Endothelial cell of umbilical vein (primary cell): ENCODE measurements at regions not wholly inside any gene's neighbourhood (a gene's known extent, or its start where the extent isn't known, plus 50 kb on each side); places are given as distances from the start of the nearest gene placed in this dataset.

Experiments
- EZH2 ChIP-seq: IDR thresholded peaks from 2 replicates; pipeline ENCODE4 v1.6.1; 2012; ENCODE audit warnings: borderline replicate concordance, low read depth, mild to moderate bottlenecking, moderate library complexity, low read length, inconsistent platforms; ENCODE audit not compliant: severe bottlenecking
- FOS ChIP-seq: IDR thresholded peaks from 2 replicates; pipeline ENCODE4 v1.6.1; 2011; ENCODE audit warnings: mild to moderate bottlenecking, low read length, moderate library complexity, borderline replicate concordance; ENCODE audit not compliant: insufficient read depth
- GATA2 ChIP-seq: IDR thresholded peaks from 2 replicates; pipeline ENCODE4 v1.7.0; 2011; ENCODE audit warnings: low read depth, mild to moderate bottlenecking, moderate library complexity, mixed read lengths, low read length; ENCODE audit not compliant: insufficient read length, insufficient read depth
- JUN ChIP-seq: IDR thresholded peaks from 2 replicates; pipeline ENCODE4 v1.6.1; 2011; ENCODE audit warnings: borderline replicate concordance, low read depth; ENCODE audit not compliant: insufficient read length, insufficient read depth
- MYC ChIP-seq: IDR thresholded peaks from one replicate; pipeline ENCODE4 v1.6.1; 2011; ENCODE audit warnings: mild to moderate bottlenecking, low read depth, low read length
- POLR2A ChIP-seq: IDR thresholded peaks from 2 replicates; pipeline ENCODE4 v1.6.1; 2012; ENCODE audit warnings: low read depth, mild to moderate bottlenecking, control low read depth, low read length
- POLR2AphosphoS5 ChIP-seq: IDR thresholded peaks from 2 replicates; pipeline ENCODE4 v1.6.1; 2012; ENCODE audit warnings: low read depth, mild to moderate bottlenecking, control low read depth, low read length, moderate library complexity; ENCODE audit not compliant: insufficient read depth
- TF ChIP-seq, protein P1 (sequence below): IDR thresholded peaks from 2 replicates; pipeline ENCODE4 v1.6.1; 2011; ENCODE audit not compliant: insufficient read depth, insufficient read length
- TF ChIP-seq, protein P2 (sequence below), 2 donors: IDR thresholded peaks; 1 replicate in 1 of 2; 2 replicates in 1 of 2; pipeline ENCODE4 v1.5.1; 2011; ENCODE audit warnings: low read length in 2 of 2, mild to moderate bottlenecking in 2 of 2, moderate library complexity in 2 of 2, control low read depth in 1 of 2, inconsistent platforms in 1 of 2, low read depth in 1 of 2; ENCODE audit not compliant: insufficient read depth in 1 of 2; ENCODE audit errors: extremely low read depth in 1 of 2

DNA sequence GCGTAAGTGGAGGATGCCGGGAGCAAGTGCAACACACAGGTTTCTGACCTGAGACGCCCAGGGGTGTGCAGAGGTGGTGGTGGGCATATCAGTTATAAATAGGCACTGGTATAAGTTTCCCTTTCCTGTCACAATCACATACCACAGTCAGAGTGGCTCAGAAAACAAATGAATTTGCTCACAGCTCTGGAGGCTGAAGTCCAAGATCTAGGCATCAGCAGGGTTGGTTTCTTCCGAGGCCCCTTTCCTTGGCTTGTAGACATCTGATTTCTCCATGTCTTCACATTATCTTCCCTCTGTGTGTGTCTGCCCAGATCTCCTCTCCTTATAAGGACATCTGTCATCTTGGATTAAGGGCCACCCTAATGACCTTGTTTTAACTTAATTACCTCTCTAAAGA, 250.5 kb upstream of the TNRC6C start:
- TF ChIP-seq POLR2AphosphoS5 (no peak), POLR2A (no peak), EZH2 (no peak), JUN (no peak), FOS (no peak), MYC (no peak), GATA2 (no peak)
- TF ChIP-seq, protein P1, sequence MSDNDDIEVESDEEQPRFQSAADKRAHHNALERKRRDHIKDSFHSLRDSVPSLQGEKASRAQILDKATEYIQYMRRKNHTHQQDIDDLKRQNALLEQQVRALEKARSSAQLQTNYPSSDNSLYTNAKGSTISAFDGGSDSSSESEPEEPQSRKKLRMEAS = no peak
- TF ChIP-seq, protein P2, sequence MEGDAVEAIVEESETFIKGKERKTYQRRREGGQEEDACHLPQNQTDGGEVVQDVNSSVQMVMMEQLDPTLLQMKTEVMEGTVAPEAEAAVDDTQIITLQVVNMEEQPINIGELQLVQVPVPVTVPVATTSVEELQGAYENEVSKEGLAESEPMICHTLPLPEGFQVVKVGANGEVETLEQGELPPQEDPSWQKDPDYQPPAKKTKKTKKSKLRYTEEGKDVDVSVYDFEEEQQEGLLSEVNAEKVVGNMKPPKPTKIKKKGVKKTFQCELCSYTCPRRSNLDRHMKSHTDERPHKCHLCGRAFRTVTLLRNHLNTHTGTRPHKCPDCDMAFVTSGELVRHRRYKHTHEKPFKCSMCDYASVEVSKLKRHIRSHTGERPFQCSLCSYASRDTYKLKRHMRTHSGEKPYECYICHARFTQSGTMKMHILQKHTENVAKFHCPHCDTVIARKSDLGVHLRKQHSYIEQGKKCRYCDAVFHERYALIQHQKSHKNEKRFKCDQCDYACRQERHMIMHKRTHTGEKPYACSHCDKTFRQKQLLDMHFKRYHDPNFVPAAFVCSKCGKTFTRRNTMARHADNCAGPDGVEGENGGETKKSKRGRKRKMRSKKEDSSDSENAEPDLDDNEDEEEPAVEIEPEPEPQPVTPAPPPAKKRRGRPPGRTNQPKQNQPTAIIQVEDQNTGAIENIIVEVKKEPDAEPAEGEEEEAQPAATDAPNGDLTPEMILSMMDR (IDR thresholded peaks at IDR 0.05; ENCODE audit: extremely low read depth in 1 of 2, insufficient read depth in 1 of 2, low read depth in 1 of 2, low read length in 2 of 2) = no peak
